ENCODE measurements at regions not wholly inside any gene's neighbourhood (a gene's known extent, or its start where the extent isn't known, plus 50 kb on each side); places are given as distances from the start of the nearest gene placed in this dataset.

DNA sequence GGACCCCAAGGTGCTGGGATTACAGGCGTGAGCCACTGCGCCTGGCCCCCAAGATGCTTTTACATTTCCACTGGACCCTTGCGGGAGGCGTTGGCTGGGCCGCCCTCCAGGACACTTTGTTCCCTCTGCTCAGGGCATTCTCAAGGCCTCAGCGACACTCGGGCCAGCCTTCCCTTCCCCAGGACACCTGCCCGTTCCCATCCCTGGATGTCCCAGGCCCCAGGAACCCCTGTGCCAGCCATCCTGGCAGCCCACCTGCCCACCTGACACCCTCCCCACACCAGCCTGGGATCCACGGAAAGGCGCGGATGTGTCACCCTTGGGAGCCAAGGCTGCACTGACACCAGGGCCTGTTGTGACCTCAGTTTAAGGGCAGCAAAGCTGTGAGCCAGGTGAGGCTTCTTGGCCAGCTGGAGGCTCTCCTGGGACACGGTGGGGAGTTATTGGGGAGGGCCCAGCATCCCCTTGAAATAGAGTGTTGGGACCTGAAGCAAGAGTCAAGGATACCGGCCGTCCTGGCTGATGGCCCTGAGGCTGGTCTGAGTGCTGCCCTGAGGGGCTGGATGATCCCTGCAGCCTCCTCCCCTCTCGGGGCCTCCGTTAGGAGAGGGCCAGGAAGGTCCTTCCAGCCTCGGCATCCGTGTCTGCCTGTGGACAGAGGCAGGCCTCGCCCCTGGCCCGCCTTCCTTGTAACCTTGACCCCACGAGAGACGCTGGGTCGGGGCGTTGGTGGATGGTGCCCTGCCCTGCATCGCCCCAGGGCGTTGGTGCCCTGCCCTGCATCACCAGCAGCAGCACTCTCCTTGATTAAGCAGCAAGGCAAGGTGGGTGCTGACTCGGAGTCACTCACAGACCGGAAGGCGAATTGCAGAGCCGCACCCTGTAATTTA lies 84.2 kb upstream of the BHLHE23 start:
- TF ChIP-seq RAD21 (conservative IDR thresholded peaks at IDR 0.05 in 1 of 2, IDR thresholded peaks at IDR 0.05 in 1 of 2) = no peak
- no peak for TF ChIP-seq POLR2A (IDR thresholded peaks at IDR 0.05; ENCODE audit: low read length)
- no peak for TF ChIP-seq CTCF (IDR thresholded peaks at IDR 0.05)
- TF ChIP-seq NR3C1 (IDR thresholded peaks at IDR 0.05) = no peak
- TF ChIP-seq, protein P1, sequence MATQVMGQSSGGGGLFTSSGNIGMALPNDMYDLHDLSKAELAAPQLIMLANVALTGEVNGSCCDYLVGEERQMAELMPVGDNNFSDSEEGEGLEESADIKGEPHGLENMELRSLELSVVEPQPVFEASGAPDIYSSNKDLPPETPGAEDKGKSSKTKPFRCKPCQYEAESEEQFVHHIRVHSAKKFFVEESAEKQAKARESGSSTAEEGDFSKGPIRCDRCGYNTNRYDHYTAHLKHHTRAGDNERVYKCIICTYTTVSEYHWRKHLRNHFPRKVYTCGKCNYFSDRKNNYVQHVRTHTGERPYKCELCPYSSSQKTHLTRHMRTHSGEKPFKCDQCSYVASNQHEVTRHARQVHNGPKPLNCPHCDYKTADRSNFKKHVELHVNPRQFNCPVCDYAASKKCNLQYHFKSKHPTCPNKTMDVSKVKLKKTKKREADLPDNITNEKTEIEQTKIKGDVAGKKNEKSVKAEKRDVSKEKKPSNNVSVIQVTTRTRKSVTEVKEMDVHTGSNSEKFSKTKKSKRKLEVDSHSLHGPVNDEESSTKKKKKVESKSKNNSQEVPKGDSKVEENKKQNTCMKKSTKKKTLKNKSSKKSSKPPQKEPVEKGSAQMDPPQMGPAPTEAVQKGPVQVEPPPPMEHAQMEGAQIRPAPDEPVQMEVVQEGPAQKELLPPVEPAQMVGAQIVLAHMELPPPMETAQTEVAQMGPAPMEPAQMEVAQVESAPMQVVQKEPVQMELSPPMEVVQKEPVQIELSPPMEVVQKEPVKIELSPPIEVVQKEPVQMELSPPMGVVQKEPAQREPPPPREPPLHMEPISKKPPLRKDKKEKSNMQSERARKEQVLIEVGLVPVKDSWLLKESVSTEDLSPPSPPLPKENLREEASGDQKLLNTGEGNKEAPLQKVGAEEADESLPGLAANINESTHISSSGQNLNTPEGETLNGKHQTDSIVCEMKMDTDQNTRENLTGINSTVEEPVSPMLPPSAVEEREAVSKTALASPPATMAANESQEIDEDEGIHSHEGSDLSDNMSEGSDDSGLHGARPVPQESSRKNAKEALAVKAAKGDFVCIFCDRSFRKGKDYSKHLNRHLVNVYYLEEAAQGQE (IDR thresholded peaks at IDR 0.05) = no peak
- no peak for TF ChIP-seq USF2 (IDR thresholded peaks at IDR 0.05)
- TF ChIP-seq RCOR1 (IDR thresholded peaks at IDR 0.05; ENCODE audit: low read depth, low read length) = no peak
